GM19467 (cell line): ENCODE measurements at regions not wholly inside any gene's neighbourhood (a gene's known extent, or its start where the extent isn't known, plus 50 kb on each side); places are given as distances from the start of the nearest gene placed in this dataset.
A peak's percentile ranks its signal among the peaks of the same experiment; 100 is the strongest.

Source experiments
- ATAC-seq: cut with Tn5 transposase; IDR thresholded peaks from one replicate; pipeline ENCODE4 v1.9.1; 2021; ENCODE audit warnings: mild to moderate bottlenecking, moderate library complexity; ENCODE audit not compliant: unreplicated experiment

DNA sequence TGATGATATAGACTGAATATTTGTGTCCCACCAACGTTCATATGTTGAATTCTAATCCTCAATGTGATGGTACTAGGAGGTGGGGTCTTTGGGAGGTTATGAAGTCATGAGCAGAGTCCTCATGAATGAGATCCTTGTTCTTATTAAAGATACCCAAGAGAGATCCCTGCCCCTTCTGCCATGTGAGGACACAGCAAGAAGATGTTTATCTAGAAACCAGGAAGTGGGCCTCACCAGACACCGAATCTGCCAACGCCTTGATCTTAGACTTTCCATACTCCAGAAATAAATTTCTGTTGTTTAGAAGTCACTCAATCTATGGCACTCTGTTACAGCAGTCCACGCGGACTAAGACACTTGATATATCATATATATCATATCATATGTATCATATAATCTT is 67.7 kb upstream of the GCM1 start:
- no peak for ATAC-seq

GRCh38 chr6:53214172-53214571 is 65.5 kb upstream of the GCM1 start:
- no peak for ATAC-seq

DNA sequence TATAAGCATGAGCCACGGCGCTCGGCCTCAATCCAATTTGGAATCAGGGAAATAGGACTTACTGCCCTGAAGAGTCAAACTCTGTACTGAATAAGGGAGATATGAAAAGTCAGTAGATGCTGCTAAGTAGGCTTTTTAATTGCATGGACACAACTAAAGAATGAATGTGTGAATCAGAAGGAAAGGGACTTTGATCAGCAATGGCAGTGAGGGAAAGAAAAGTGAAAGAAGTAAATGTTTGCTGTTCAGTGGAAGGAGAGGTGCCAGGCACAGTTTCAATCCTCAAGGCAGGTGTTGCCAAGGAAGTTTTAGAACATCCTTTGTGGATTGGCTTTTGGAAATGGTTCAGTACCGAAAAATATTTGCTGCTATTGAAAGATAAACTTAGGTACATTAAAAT is 62.2 kb upstream of the GCM1 start:
- no peak for ATAC-seq

GRCh38 chr6:53209681-53210080 is 61.0 kb upstream of the GCM1 start:
- no peak for ATAC-seq

- no peak for ATAC-seq
Observed at GRCh38 chr6:53205778-53206177, 57.1 kb upstream of the GCM1 start.

DNA sequence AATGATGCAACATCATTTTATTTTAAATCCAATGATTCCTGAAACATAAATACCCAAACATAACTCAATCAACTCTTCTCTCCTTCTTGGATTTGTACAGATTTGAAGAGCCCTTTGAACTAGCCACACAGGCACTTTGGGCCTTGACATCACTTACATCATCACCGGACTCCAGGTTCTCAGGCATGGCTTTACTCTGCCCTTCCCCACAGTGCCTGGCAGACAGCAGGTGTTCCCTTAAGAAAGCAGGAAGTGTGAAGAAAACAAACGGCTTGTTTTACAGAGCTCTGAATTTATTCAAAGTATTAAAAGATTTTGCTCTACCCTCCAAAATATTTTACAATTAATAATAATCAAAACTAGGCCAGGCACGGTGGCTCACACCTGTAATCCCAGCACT is 54.8 kb upstream of the GCM1 start:
- no peak for ATAC-seq

DNA sequence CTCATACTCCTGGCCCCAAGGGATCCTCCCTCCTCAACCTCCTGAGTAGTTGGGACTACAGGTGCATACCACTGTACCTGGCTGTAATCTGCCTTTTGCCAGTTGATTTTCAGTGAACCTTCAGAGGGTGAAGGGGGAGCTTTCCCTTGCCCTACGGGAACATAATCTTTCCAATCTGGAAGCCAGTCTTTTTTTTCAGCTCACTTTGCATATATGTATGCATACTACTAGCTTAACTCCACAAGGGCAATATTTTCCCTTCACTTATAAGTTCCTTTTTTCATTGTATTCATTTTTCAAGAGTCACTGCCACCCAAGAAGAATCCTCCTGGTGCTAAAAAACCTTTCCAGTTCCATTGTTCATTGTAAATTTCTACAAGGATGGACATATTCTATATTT is 53.4 kb upstream of the GCM1 start:
- ATAC-seq, result no peak

DNA sequence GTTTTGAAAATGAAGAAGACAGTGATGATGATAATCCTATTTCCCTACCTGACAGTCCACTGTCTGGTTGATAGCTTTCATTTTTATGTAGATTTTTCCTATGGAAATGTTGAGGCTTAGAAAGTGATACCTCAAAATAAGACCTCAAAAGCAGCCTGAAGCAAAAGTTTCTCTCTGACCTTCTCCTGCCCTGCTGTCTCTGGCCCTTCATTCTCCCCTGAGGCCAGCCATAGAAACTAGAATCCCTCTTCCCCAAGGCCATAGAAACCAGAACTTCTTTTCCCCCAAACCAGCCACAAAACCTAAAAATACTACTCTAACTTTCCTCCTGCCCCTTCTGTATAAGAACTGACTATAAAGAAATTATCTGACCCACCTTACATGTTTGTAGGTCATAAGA is 52.6 kb upstream of the GCM1 start:
- ATAC-seq, result no peak

DNA sequence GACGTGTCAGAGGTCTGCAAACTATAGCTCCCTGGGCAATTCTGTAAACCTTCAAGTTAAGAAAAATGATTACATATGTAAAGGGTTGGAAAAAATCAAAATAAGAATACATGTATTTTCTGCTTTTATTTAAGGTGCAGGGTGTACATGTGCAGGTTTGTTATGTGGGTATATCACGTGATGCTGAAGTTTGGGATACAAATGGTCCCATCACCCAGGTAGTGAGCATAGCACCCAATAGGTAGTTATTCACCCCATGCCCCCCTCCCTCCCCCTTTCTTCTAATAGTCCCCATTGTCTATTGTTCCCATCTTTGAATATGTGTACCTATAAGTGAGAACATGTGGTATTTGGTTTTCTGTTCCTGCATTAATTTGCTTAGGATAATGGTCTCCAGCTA is 51.1 kb upstream of the GCM1 start:
- ATAC-seq, result no peak

DNA sequence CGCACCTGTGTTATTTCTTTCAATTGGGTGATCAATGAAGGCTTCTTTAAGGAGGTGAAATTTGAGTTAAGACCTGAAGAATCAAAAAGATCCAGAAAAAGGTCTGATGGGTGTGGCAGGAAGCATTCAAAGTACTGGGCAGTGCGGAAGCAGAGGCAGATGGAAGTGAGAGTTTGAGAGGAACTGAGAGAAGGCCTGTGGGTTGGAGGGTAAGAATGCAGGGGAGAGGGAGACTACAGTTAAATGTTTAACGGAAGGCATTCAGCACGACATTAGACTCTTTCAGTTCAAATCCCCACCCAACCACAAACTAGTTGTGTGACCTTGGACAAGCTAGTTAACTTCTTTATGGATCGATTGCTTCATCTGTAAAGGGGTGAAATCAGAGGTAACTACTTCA is 50.5 kb upstream of the GCM1 start:
- peak; percentile 97 for ATAC-seq
